22Rv1 (cell line): ENCODE measurements at regions not wholly inside any gene's neighbourhood (a gene's known extent, or its start where the extent isn't known, plus 50 kb on each side); places are given as distances from the start of the nearest gene placed in this dataset.

Experiments used
- ZFX ChIP-seq: fragments of 450-650 bp; IDR thresholded peaks from 2 replicates; pipeline ENCODE4 v1.6.1; 2017; ENCODE audit warnings: antibody characterized with exemption, borderline replicate concordance
- TF ChIP-seq, protein P1 (sequence below): fragments of 450-650 bp; IDR thresholded peaks from 2 replicates; pipeline ENCODE4 v1.5.1; 2017; ENCODE audit warnings: mild to moderate bottlenecking

GRCh38 chr2:2777213-2777612, 446.1 kb upstream of the MYT1L start:
- TF ChIP-seq, protein P1, sequence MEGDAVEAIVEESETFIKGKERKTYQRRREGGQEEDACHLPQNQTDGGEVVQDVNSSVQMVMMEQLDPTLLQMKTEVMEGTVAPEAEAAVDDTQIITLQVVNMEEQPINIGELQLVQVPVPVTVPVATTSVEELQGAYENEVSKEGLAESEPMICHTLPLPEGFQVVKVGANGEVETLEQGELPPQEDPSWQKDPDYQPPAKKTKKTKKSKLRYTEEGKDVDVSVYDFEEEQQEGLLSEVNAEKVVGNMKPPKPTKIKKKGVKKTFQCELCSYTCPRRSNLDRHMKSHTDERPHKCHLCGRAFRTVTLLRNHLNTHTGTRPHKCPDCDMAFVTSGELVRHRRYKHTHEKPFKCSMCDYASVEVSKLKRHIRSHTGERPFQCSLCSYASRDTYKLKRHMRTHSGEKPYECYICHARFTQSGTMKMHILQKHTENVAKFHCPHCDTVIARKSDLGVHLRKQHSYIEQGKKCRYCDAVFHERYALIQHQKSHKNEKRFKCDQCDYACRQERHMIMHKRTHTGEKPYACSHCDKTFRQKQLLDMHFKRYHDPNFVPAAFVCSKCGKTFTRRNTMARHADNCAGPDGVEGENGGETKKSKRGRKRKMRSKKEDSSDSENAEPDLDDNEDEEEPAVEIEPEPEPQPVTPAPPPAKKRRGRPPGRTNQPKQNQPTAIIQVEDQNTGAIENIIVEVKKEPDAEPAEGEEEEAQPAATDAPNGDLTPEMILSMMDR: no peak
- no peak for TF ChIP-seq ZFX
